ENCODE measurements at regions not wholly inside any gene's neighbourhood (a gene's known extent, or its start where the extent isn't known, plus 50 kb on each side); places are given as distances from the start of the nearest gene placed in this dataset.

DNA sequence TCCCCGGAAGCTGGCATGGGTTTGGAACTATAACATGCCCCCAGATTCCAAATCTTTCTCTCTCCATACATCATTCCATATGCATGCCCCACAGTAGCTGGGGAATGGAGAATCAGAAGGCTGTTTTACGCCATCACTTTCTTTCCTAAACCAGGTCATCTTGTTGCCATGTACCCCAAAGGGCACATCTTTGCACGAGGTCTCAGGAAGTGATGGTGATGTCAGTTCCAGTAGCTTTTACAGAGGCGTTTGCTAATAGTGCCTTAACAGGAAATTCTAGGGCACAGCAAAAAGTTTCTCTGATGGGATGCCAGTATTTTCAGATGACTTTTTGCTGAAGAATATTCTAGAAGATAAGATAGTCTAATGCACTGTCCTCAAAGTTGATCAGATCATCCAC lies 241.5 kb downstream of the MAF start:
- Histone ChIP-seq H3K9ac (ENCODE audit: low read length) (no peak overlapping the region), H3K36me3 (ENCODE audit: insufficient read depth, low read length) (no peaks in the 10 kb centered on the region), H3K9me3 (ENCODE audit: low read length) (no peaks in the 10 kb centered on the region), H3K4me3 (ENCODE audit: low read length) (no peak overlapping the region), H3K9me2 (ENCODE audit: insufficient read depth, low read length) (no peaks in the 10 kb centered on the region), H3K79me2 (replicated peaks; ENCODE audit: insufficient read depth, low read length) (no peaks in the 10 kb centered on the region), H3K4me2 (ENCODE audit: low read length) (no peak overlapping the region), H3F3A (ENCODE audit: insufficient read depth, low read length, poor library complexity, severe bottlenecking) (no peaks in the 10 kb centered on the region), H2AFZ (ENCODE audit: low read depth, low read length) (no peak overlapping the region), H3K27me3 (ENCODE audit: insufficient read depth, low read depth, low read length) (no peaks in the 10 kb centered on the region), H4K20me1 (ENCODE audit: insufficient read depth) (no peaks in the 10 kb centered on the region), H3K27ac (ENCODE audit: low read length) (no peak overlapping the region)
- TF ChIP-seq EP300 (conservative IDR thresholded peaks at IDR 0.05; ENCODE audit: poor library complexity, severe bottlenecking) (no peak), RAD21 (conservative IDR thresholded peaks at IDR 0.05) (no peak), POLR2AphosphoS5 (IDR thresholded peaks at IDR 0.05) (no peak), TAF1 (IDR thresholded peaks at IDR 0.05; ENCODE audit: low read depth) (no peak), MXI1 (conservative IDR thresholded peaks at IDR 0.05; ENCODE audit: poor library complexity, severe bottlenecking) (no peak), SMC3 (conservative IDR thresholded peaks at IDR 0.05; ENCODE audit: poor library complexity) (no peak), EZH2 (IDR thresholded peaks at IDR 0.05; ENCODE audit: borderline replicate concordance, insufficient read depth, low read length, poor library complexity, severe bottlenecking) (no peak)
- TF ChIP-seq, protein P1, sequence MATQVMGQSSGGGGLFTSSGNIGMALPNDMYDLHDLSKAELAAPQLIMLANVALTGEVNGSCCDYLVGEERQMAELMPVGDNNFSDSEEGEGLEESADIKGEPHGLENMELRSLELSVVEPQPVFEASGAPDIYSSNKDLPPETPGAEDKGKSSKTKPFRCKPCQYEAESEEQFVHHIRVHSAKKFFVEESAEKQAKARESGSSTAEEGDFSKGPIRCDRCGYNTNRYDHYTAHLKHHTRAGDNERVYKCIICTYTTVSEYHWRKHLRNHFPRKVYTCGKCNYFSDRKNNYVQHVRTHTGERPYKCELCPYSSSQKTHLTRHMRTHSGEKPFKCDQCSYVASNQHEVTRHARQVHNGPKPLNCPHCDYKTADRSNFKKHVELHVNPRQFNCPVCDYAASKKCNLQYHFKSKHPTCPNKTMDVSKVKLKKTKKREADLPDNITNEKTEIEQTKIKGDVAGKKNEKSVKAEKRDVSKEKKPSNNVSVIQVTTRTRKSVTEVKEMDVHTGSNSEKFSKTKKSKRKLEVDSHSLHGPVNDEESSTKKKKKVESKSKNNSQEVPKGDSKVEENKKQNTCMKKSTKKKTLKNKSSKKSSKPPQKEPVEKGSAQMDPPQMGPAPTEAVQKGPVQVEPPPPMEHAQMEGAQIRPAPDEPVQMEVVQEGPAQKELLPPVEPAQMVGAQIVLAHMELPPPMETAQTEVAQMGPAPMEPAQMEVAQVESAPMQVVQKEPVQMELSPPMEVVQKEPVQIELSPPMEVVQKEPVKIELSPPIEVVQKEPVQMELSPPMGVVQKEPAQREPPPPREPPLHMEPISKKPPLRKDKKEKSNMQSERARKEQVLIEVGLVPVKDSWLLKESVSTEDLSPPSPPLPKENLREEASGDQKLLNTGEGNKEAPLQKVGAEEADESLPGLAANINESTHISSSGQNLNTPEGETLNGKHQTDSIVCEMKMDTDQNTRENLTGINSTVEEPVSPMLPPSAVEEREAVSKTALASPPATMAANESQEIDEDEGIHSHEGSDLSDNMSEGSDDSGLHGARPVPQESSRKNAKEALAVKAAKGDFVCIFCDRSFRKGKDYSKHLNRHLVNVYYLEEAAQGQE (IDR thresholded peaks at IDR 0.05; ENCODE audit: borderline replicate concordance) = no peak
- TF ChIP-seq, protein P2, sequence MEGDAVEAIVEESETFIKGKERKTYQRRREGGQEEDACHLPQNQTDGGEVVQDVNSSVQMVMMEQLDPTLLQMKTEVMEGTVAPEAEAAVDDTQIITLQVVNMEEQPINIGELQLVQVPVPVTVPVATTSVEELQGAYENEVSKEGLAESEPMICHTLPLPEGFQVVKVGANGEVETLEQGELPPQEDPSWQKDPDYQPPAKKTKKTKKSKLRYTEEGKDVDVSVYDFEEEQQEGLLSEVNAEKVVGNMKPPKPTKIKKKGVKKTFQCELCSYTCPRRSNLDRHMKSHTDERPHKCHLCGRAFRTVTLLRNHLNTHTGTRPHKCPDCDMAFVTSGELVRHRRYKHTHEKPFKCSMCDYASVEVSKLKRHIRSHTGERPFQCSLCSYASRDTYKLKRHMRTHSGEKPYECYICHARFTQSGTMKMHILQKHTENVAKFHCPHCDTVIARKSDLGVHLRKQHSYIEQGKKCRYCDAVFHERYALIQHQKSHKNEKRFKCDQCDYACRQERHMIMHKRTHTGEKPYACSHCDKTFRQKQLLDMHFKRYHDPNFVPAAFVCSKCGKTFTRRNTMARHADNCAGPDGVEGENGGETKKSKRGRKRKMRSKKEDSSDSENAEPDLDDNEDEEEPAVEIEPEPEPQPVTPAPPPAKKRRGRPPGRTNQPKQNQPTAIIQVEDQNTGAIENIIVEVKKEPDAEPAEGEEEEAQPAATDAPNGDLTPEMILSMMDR (IDR thresholded peaks at IDR 0.05; ENCODE audit: poor library complexity, severe bottlenecking) = no peak

DNA sequence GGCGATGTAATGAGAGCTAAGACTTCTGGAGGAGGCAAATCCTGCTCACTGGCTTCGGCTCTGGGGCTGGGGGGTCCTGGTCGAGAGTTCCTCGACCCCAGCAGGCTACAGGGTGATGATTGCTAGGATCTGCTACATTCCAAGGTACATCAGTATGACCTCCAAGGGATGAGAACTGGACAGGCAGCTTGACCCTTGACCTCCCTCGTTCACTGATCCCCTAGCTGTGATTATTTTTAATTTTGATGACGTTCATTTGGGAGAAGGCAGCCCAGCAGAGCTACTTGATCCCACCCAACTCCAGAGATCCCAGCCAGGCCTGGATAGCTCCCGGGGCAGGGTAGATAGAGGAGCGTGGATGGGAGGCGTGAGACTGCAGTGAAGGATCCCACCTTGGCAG lies 242.3 kb downstream of the MAF start:
- Histone ChIP-seq H2AFZ (ENCODE audit: low read depth, low read length) (no peak overlapping the region), H3K79me2 (replicated peaks; ENCODE audit: insufficient read depth, low read length) (no peaks in the 10 kb centered on the region), H3K4me2 (ENCODE audit: low read length) (no peak overlapping the region), H3F3A (ENCODE audit: insufficient read depth, low read length, poor library complexity, severe bottlenecking) (no peaks in the 10 kb centered on the region), H3K9me2 (ENCODE audit: insufficient read depth, low read length) (no peaks in the 10 kb centered on the region), H3K27me3 (ENCODE audit: insufficient read depth, low read depth, low read length) (no peaks in the 10 kb centered on the region), H3K4me3 (ENCODE audit: low read length) (no peak overlapping the region), H3K9me3 (ENCODE audit: low read length) (no peaks in the 10 kb centered on the region), H3K36me3 (ENCODE audit: insufficient read depth, low read length) (no peaks in the 10 kb centered on the region), H3K9ac (ENCODE audit: low read length) (no peak overlapping the region), H3K27ac (ENCODE audit: low read length) (no peak overlapping the region), H4K20me1 (ENCODE audit: insufficient read depth) (no peaks in the 10 kb centered on the region)
- no peak for TF ChIP-seq TAF1 (IDR thresholded peaks at IDR 0.05; ENCODE audit: low read depth)
- TF ChIP-seq EZH2 (IDR thresholded peaks at IDR 0.05; ENCODE audit: borderline replicate concordance, insufficient read depth, low read length, poor library complexity, severe bottlenecking) = no peak
- TF ChIP-seq SMC3 (conservative IDR thresholded peaks at IDR 0.05; ENCODE audit: poor library complexity) = no peak
- no peak for TF ChIP-seq POLR2AphosphoS5 (IDR thresholded peaks at IDR 0.05)
- TF ChIP-seq, protein P1 (IDR thresholded peaks at IDR 0.05; ENCODE audit: borderline replicate concordance) = no peak
- TF ChIP-seq RAD21 (conservative IDR thresholded peaks at IDR 0.05) = no peak
- TF ChIP-seq, protein P2 (IDR thresholded peaks at IDR 0.05; ENCODE audit: poor library complexity, severe bottlenecking) = no peak
- no peak for TF ChIP-seq MXI1 (conservative IDR thresholded peaks at IDR 0.05; ENCODE audit: poor library complexity, severe bottlenecking)
- no peak for TF ChIP-seq EP300 (conservative IDR thresholded peaks at IDR 0.05; ENCODE audit: poor library complexity, severe bottlenecking)

All from neural cell (in vitro differentiated cells).